ENCODE measurements at regions not wholly inside any gene's neighbourhood (a gene's known extent, or its start where the extent isn't known, plus 50 kb on each side); places are given as distances from the start of the nearest gene placed in this dataset.

DNA sequence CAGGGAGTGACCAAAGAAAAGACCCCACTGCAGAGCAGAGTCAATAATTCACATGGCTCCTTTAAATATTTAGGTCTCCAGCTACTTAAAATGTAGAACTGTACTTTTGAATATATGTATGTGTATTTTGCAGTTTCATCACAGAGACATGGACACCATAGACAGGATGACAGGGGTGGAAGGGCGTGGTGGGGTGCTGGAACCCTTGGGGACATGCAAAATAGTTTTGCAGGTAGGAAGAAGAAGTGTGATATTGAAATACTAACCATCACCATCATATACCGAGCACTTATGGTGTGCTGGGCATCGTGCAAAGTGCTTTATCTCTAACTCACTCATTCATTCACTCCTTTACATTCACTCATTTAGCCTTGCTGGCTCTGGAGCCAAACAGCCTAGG lies 72.5 kb upstream of the IGSF21 start:
- TF ChIP-seq, protein P1, sequence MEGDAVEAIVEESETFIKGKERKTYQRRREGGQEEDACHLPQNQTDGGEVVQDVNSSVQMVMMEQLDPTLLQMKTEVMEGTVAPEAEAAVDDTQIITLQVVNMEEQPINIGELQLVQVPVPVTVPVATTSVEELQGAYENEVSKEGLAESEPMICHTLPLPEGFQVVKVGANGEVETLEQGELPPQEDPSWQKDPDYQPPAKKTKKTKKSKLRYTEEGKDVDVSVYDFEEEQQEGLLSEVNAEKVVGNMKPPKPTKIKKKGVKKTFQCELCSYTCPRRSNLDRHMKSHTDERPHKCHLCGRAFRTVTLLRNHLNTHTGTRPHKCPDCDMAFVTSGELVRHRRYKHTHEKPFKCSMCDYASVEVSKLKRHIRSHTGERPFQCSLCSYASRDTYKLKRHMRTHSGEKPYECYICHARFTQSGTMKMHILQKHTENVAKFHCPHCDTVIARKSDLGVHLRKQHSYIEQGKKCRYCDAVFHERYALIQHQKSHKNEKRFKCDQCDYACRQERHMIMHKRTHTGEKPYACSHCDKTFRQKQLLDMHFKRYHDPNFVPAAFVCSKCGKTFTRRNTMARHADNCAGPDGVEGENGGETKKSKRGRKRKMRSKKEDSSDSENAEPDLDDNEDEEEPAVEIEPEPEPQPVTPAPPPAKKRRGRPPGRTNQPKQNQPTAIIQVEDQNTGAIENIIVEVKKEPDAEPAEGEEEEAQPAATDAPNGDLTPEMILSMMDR (IDR thresholded peaks at IDR 0.05): no peak
- no peak for TF ChIP-seq POLR2A (IDR thresholded peaks at IDR 0.05)
- no peak for TF ChIP-seq EP300 (IDR thresholded peaks at IDR 0.05)

Measured in tibial nerve (tissue), 4 donors.